Amniotic stem cell (primary cell): ENCODE measurements at regions not wholly inside any gene's neighbourhood (a gene's known extent, or its start where the extent isn't known, plus 50 kb on each side); places are given as distances from the start of the nearest gene placed in this dataset.

Experiments
- DNase-seq: peaks from one replicate; lab custom pipeline; 2025; lab: John Stamatoyannopoulos, UW

- DNase-seq = no peak
These were observed 836.8 kb upstream of the NECTIN3 start for GRCh38 chr3:110234831-110235230.

- DNase-seq = no peak
These were observed 834.5 kb upstream of the NECTIN3 start for GRCh38 chr3:110236976-110237610.

- no peak for DNase-seq
These were observed 828.5 kb upstream of the NECTIN3 start for GRCh38 chr3:110243081-110243480.

- DNase-seq = no peak
These were observed 824.7 kb upstream of the NECTIN3 start for GRCh38 chr3:110246796-110247376.

GRCh38 chr3:110248666-110249065, 823.0 kb upstream of the NECTIN3 start:
- DNase-seq = no peak

- DNase-seq = no peak
These were observed 817.8 kb upstream of the NECTIN3 start for GRCh38 chr3:110253794-110254193.

- no peak for DNase-seq
These were observed 817.0 kb upstream of the NECTIN3 start for GRCh38 chr3:110254591-110254990.

- DNase-seq = no peak
These were observed 810.5 kb upstream of the NECTIN3 start for GRCh38 chr3:110261141-110261540.

GRCh38 chr3:110262896-110263295, 808.7 kb upstream of the NECTIN3 start:
- no peak for DNase-seq

GRCh38 chr3:110265302-110265701, 806.3 kb upstream of the NECTIN3 start:
- no peak for DNase-seq

- DNase-seq = no peak
These were observed 804.2 kb upstream of the NECTIN3 start for GRCh38 chr3:110267304-110267845.

GRCh38 chr3:110272525-110272924, 799.1 kb upstream of the NECTIN3 start:
- no peak for DNase-seq

- DNase-seq = no peak
These were observed 779.6 kb upstream of the NECTIN3 start for GRCh38 chr3:110291886-110292501.

- DNase-seq = no peak
These were observed 778.0 kb upstream of the NECTIN3 start for GRCh38 chr3:110293660-110294059.

GRCh38 chr3:110296885-110297284, 774.7 kb upstream of the NECTIN3 start:
- no peak for DNase-seq

- DNase-seq = no peak
These were observed 769.8 kb upstream of the NECTIN3 start for GRCh38 chr3:110301781-110302180.

GRCh38 chr3:110307065-110307809, 764.4 kb upstream of the NECTIN3 start:
- DNase-seq = no peak

- no peak for DNase-seq
These were observed 760.1 kb upstream of the NECTIN3 start for GRCh38 chr3:110311541-110311940.

- no peak for DNase-seq
These were observed 757.0 kb upstream of the NECTIN3 start for GRCh38 chr3:110314512-110315114.

- no peak for DNase-seq
These were observed 753.5 kb upstream of the NECTIN3 start for GRCh38 chr3:110318108-110318507.

- DNase-seq = no peak
These were observed 748.3 kb upstream of the NECTIN3 start for GRCh38 chr3:110323349-110323748.

- no peak for DNase-seq
These were observed 747.4 kb upstream of the NECTIN3 start for GRCh38 chr3:110324171-110324705.
